ENCODE measurements at regions not wholly inside any gene's neighbourhood (a gene's known extent, or its start where the extent isn't known, plus 50 kb on each side); places are given as distances from the start of the nearest gene placed in this dataset.
"Not testable (repeated sequence)": the region's sequence is repeated elsewhere in the genome, so short reads cannot be mapped to it uniquely, and the experiment has no call there.

DNA sequence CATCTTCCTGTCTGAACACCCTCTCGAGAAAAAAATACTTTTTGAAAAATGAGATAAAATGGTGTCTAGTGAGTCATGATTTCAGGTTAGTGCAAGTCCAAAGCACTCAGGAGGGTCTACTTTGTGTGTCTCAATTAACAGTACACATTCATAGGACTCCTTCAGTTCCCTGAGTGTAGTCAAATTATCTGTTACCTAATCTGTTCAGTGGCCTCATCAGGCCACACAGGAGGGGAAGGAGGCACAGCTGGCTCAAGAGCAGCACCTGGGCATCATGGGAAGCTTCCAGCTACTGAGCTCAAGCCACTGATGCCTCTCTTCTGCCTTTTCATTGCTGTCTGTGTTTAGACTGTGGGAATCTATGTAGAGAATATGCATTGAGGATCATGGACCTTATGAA is 341.4 kb upstream of the SGO1 start:
- H3K4me1 Mint-ChIP-seq = no peaks in the 10 kb centered on the region
- H3K4me3 Mint-ChIP-seq = no peak overlapping the region
- H3K27me3 Mint-ChIP-seq = no peaks in the 10 kb centered on the region
- DNase-seq = no peak
- H3K36me3 Mint-ChIP-seq = no peaks in the 10 kb centered on the region
- no peak for ATAC-seq (replicated peaks)
- no peak overlapping the region for H3K27ac Mint-ChIP-seq
- H3K9me3 Mint-ChIP-seq = no peaks in the 10 kb centered on the region

DNA sequence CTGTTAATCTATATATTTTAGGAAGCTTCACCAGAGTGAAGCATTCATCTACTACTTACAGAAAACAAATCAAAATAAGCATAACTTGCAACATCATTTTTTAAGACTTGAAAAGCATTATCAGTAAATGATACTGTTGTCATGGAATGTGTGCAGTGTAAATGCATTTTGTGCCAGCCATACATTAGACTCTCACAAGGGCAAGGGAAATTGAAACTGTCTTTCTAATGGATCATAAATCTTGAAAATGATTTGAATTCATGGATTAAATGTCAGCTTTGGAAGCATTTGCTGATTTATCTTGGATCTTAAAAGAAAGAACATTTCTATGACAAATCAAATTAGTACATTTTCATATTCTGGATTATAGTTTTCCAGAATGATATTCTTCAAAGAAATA is 338.3 kb upstream of the SGO1 start:
- no peak for DNase-seq
- Mint-ChIP-seq H3K9me3 (peaks cover 8% of the 10 kb centered on the region in 2 donors), H3K27ac (no peak overlapping the region), H3K4me3 (no peak overlapping the region), H3K4me1 (no peaks in the 10 kb centered on the region), H3K36me3 (no peaks in the 10 kb centered on the region), H3K27me3 (no peaks in the 10 kb centered on the region)
- no peak for ATAC-seq (replicated peaks)

DNA sequence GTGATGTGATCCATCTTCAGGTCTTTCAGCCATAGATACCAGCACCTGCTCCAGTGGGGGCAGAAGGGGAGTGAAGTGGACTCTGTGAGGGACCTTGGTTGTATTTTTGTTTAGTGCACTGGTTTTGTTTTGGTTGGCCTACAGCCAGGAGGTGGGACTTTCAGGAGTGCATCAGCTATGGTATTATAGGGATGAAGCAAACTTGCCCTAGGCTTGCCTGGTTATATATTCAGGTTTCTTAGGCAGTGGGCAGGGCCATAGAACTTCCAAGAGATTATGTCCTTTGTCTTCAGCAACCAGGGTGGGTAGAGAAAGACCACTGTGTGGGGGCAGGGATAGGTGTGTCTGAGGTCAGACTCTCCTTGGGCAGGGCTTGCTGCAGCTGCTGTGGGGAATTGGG is 337.3 kb upstream of the SGO1 start:
- Mint-ChIP-seq H3K27me3 (no peaks in the 10 kb centered on the region), H3K9me3 (peaks cover 8% of the 10 kb centered on the region in 2 donors), H3K27ac (no peak overlapping the region), H3K4me1 (no peaks in the 10 kb centered on the region), H3K36me3 (no peaks in the 10 kb centered on the region), H3K4me3 (no peak overlapping the region)
- ATAC-seq (replicated peaks) (no peak), DNase-seq (no peak)

DNA sequence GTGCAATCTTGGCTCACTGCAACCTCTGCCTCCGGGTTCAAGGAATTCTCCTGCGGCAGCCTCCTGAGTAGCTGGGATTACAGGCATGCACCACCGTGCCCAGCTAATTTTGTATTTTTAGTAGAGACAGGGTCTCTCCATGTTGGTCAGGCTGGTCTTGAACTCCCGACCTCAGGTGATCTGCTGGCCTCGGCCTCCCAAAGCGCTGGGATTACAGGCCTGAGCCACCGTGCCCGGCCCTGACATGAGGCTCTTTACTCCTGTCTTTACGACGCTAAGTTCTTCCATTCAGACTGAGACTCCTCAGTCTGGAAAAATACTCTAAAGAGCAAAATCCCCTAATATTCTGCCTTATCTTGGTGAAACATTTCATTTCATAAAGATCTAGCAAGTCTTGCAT is 331.3 kb upstream of the SGO1 start:
- H3K36me3 Mint-ChIP-seq; DNase-seq; H3K4me1 Mint-ChIP-seq; H3K4me3 Mint-ChIP-seq; H3K9me3 Mint-ChIP-seq; H3K27ac Mint-ChIP-seq; H3K27me3 Mint-ChIP-seq; ATAC-seq (replicated peaks): not testable (repeated sequence)

DNA sequence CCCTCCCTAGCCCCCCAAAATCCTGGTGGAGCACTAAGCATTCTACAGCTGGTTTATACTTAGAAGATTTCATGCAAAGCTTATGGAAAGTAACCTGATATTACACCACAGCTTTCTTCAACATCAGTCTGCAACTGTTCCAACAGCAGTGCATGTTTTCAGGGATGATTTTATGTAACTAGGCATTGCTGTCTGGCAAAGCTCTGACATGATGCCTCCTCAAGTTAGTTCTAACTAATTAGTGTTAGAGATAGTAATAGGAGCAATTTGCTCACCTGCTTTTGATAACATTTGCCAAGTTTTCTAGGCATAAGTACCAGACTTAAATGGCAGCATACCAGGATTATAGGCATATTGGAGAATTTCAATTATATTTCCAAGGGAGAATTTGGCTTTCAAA is 330.3 kb upstream of the SGO1 start:
- Mint-ChIP-seq H3K27me3 (peaks cover 7 to 8% of the 10 kb centered on the region in 2 donors), H3K9me3 (peaks cover 13% of the 10 kb centered on the region in 2 donors), H3K4me1 (no peaks in the 10 kb centered on the region), H3K36me3 (peaks cover 0 to 5% of the 10 kb centered on the region in 2 donors), H3K4me3 (no peak overlapping the region), H3K27ac (no peak overlapping the region)
- ATAC-seq (replicated peaks) (no peak), DNase-seq (no peak)

DNA sequence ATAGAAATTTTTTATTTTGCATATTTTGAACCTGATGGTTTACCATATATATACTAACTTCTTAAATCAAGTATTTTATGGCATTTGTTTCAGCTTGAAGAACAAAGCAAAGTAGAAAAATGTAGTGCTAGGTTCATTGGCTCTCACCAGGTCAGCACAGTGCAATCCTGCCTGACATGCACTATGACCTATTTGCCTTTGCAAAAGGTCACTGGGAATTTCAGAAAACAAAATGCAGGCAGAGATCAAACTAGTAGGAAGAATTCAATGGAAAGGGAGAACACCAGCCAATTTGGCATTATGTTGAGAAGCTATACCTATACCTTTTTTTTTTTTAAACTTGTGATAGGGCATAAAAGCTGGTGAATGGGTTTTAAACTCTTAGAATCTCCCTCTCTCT is 329.8 kb upstream of the SGO1 start:
- H3K27me3 Mint-ChIP-seq = peaks cover 7 to 8% of the 10 kb centered on the region in 2 donors
- ATAC-seq (replicated peaks) (no peak), DNase-seq (no peak)
- H3K9me3 Mint-ChIP-seq = peaks cover 13% of the 10 kb centered on the region in 2 donors
- peaks cover 0 to 5% of the 10 kb centered on the region in 2 donors for H3K36me3 Mint-ChIP-seq
- no peaks in the 10 kb centered on the region for H3K4me1 Mint-ChIP-seq
- no peak overlapping the region for H3K4me3 Mint-ChIP-seq
- no peak overlapping the region for H3K27ac Mint-ChIP-seq

DNA sequence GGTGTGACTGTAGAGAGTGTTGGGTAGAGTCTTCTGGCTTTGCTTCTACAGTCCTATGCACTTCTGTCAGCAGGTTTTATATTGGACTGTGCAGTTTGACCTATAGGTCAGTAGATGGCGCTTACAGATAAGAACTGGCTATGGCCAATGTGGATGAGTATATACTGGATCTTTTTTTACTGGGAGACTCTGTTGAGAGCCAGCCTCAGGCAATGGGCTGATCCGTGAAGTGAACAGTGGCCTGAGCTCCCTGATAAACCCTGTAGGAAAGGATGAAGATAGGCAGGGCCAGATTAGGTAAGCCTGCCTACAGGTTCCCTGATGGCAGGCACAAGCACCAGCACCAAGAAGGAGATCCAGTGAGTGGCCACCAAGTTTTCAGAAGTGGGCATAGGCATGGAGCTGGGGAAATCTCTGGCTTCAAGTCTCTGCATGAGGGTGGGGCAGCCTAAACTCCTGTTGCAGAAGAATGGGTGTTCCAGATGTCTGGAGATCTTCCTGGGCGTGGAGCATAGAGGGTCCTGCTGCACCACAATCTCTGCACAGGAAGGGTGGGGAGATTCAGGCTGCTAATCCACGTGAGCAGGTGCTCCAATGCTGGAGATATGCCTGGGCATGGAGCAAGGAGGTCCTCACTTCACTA is 326.0 kb upstream of the SGO1 start:
- peak; percentile 1 for DNase-seq
- Mint-ChIP-seq H3K36me3 (peaks cover 0 to 5% of the 10 kb centered on the region in 2 donors), H3K4me3 (no peak overlapping the region), H3K27me3 (peaks cover 7 to 8% of the 10 kb centered on the region in 2 donors), H3K9me3 (peaks cover 10% of the 10 kb centered on the region in 2 donors), H3K27ac (no peak overlapping the region), H3K4me1 (no peaks in the 10 kb centered on the region)
- peak; percentile 68 to 76 for ATAC-seq (replicated peaks)

DNA sequence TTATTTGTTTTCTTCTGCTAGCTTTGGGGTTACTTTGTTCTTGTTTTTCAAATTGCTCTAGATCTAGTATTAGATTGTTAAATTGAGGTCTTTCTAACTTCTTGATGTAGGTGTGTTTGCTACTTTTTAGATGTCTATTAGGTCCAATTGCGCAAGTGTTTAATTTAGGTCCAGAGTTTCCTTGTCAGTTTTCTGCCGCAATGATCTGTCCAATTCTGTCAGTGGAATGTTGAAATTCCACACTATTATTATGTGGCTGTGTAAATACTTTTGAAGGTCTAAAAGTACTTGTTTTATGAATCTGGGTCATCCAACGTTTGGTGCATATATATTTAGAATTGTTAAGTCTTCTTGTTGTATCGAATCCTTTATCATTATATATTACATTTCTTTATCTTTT is 324.4 kb upstream of the SGO1 start:
- ATAC-seq (replicated peaks) = no peak
- H3K4me3 Mint-ChIP-seq = no peak overlapping the region
- no peaks in the 10 kb centered on the region for H3K4me1 Mint-ChIP-seq
- DNase-seq = no peak
- peaks cover 7 to 8% of the 10 kb centered on the region in 2 donors for H3K27me3 Mint-ChIP-seq
- H3K9me3 Mint-ChIP-seq = peaks cover 14 to 19% of the 10 kb centered on the region in 2 donors
- H3K27ac Mint-ChIP-seq = no peak overlapping the region
- H3K36me3 Mint-ChIP-seq = peaks cover 0 to 5% of the 10 kb centered on the region in 2 donors

DNA sequence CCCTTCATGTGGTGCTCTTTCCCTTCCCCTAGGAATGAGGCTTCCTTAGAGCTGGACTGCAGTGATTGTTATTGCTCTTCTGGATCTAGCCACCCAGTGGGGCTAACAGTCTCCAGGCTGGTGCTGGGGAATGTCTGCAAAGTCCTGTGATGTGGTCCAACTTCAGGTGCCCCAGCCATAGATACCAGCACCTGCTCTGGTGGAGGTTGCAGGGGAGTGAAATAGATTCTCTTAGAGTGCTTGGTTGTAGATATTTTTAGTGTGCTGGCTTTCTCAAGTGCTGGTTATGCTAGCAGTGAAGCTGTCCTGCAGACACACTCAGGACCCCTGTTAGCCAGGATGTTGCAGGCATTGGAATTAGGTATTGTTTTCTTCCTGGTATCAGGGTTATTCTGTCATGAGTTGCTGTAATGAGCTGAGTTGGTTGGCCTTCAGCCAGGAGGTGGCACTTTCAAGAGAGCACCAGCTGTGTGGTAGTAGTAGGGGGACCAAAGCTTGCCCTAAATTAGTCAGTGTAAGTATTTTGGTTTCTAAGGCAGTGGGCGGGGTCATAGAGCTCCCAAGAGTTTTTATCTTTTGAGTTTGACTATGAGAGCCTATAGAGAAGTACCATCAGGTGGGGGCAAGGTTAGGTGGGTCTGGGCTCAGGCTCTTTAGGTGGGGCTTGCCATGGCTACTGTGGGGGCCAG is 317.5 kb upstream of the SGO1 start:
- ATAC-seq (replicated peaks) (no peak), DNase-seq (no peak)
- H3K9me3 Mint-ChIP-seq = peaks cover 34 to 41% of the 10 kb centered on the region in 2 donors
- no peaks in the 10 kb centered on the region for H3K36me3 Mint-ChIP-seq
- no peaks in the 10 kb centered on the region for H3K4me1 Mint-ChIP-seq
- H3K27me3 Mint-ChIP-seq = no peaks in the 10 kb centered on the region
- H3K4me3 Mint-ChIP-seq = no peak overlapping the region
- H3K27ac Mint-ChIP-seq = no peak overlapping the region

DNA sequence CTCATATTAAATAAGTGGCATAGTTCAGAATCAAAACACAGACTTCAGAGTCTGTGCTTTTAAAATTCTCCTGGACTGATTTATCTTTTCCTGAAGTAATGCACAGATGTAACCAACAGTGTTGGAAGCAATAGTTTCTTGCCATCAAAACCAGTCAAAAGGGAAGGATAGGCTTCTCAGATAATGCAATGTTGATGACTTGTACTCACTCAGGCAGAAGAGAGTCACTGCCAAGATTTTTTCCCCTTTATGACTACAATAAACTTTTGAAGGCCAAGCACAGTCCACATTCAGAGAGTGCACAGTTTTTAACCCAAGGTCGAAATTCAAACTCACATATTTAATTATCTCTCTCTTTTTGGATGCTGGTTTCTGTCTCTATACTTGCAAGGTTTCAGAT is 305.0 kb upstream of the SGO1 start:
- Mint-ChIP-seq H3K4me1 (no peaks in the 10 kb centered on the region), H3K9me3 (peaks cover 6 to 19% of the 10 kb centered on the region in 2 donors), H3K36me3 (peaks cover 0 to 3% of the 10 kb centered on the region in 2 donors), H3K27me3 (no peaks in the 10 kb centered on the region), H3K27ac (no peak overlapping the region), H3K4me3 (no peak overlapping the region)
- no peak for ATAC-seq (replicated peaks)
- DNase-seq = no peak

DNA sequence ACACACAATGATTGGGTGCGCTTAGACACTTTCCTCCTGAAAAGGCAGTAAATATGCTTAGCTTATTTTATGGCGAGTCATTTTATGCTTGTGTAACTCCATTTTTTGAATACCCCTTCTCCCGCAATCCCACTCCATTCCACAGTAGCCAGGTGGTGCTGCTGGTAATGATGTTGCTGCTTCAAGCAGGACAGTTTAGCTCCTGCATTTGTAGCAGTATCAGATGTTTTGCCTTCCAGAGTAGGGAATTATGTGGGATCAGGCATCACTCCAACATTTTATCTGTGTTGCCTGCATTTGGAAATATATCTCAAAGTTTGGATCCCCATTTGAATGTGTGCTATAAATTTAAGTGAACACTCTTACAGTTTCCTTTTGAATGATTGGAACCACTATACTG is 302.1 kb upstream of the SGO1 start:
- DNase-seq = no peak
- no peak for ATAC-seq (replicated peaks)
- H3K27ac Mint-ChIP-seq = no peak overlapping the region
- H3K36me3 Mint-ChIP-seq = peaks cover 0 to under 1% of the 10 kb centered on the region in 2 donors
- H3K27me3 Mint-ChIP-seq = no peaks in the 10 kb centered on the region
- no peak overlapping the region for H3K4me3 Mint-ChIP-seq
- H3K4me1 Mint-ChIP-seq = no peaks in the 10 kb centered on the region
- H3K9me3 Mint-ChIP-seq = peaks cover 11 to 17% of the 10 kb centered on the region in 2 donors

DNA sequence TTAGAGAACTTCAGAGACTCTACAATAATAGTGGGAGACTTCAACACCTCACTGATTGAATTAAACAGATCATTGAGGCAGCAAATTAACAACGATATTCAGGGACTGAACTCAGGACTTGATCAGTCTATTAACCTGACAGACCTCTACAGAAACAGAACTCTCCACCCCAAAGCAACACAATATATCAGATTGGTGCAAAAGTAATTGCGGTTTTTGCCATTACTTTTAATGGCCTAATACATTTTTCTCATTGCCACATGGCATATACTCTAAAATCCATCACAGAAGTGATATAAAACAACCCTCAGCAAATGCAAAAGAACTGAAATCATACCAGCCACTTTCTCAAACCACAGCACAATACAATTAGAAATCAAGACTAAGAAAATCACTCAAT is 298.1 kb upstream of the SGO1 start:
- DNase-seq = no peak
- no peaks in the 10 kb centered on the region for H3K4me1 Mint-ChIP-seq
- H3K27ac Mint-ChIP-seq = no peak overlapping the region
- H3K36me3 Mint-ChIP-seq = peaks cover 0 to 5% of the 10 kb centered on the region in 2 donors
- ATAC-seq (replicated peaks) = no peak
- H3K4me3 Mint-ChIP-seq = no peak overlapping the region
- peaks cover 19 to 23% of the 10 kb centered on the region in 2 donors for H3K9me3 Mint-ChIP-seq
- H3K27me3 Mint-ChIP-seq = no peaks in the 10 kb centered on the region

DNA sequence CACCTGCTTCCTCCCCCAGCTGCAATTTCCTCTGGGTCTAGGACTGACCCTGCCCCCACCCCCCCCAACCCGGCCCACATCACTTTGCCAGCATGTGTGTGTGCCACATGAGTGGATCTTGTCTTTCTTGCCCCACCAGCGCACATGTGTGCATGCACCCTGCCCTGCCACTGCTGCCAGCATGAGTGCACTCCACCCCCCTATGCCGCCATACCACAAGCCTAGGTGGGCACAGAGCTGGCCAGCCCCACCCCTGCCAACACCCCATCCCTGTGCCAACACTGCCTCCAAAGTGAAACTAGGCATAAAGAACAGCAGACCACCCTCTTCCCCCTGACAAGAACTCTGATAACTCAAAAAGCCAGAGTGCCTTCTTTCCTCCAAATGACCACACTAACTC is 296.3 kb upstream of the SGO1 start:
- peaks cover 0 to 5% of the 10 kb centered on the region in 2 donors for H3K36me3 Mint-ChIP-seq
- no peak overlapping the region for H3K27ac Mint-ChIP-seq
- ATAC-seq (replicated peaks) (no peak), DNase-seq (no peak)
- peaks cover 19 to 23% of the 10 kb centered on the region in 2 donors for H3K9me3 Mint-ChIP-seq
- H3K4me3 Mint-ChIP-seq = no peak overlapping the region
- no peaks in the 10 kb centered on the region for H3K4me1 Mint-ChIP-seq
- no peaks in the 10 kb centered on the region for H3K27me3 Mint-ChIP-seq

DNA sequence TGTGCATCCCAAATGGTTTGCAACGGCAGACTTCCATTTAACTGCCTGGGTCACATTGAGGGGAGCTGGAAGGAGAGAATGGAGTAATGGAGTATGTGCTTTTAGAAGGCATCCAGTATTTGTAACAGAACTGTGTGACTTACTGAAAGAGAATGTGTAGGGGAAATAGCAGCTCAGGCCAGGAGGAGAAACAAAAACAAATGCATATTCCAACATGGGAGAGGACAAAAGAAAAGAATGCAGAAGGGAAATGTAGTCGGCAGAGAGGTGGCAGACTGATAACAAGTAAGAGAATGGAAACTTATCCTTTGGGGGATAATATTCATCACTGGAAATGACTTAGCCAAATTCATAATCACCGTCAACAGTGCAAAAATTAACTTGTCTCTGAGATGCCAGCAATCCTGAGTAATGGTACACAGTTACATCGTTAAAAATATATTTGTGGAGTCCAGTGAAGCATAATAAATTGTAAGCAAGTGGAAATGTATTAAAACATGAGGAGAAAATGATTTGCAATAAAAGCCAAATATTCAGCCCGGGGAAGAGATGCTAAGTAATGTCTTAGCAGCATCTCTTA is 294.9 kb upstream of the SGO1 start:
- H3K36me3 Mint-ChIP-seq = peaks cover 1 to 5% of the 10 kb centered on the region in 2 donors
- no peak overlapping the region for H3K4me3 Mint-ChIP-seq
- H3K27ac Mint-ChIP-seq = no peak overlapping the region
- peaks cover 17 to 19% of the 10 kb centered on the region in 2 donors for H3K9me3 Mint-ChIP-seq
- ATAC-seq (replicated peaks) = no peak
- H3K4me1 Mint-ChIP-seq = no peaks in the 10 kb centered on the region
- no peaks in the 10 kb centered on the region for H3K27me3 Mint-ChIP-seq
- DNase-seq = no peak

DNA sequence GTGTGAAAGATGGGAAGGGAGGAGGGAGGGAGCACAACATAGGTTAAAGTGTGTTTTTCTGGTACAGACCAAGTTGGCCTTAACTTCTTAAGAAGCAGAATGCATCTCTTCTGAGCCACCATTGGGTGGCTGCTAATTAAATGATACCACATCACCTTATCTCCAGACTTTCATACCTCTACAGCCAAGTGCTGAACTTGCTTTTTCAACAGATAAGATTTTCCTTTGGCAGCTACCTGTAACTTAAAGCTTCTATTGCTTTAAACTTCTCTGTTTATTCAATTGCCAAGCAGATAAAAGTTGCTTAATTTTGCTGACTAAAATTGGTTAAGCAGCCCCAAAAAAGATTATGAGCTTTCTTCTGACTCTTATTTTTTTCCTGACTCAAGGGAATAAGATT is 292.4 kb upstream of the SGO1 start:
- no peak for ATAC-seq (replicated peaks)
- peaks cover 10% of the 10 kb centered on the region in 2 donors for H3K9me3 Mint-ChIP-seq
- H3K4me3 Mint-ChIP-seq = no peak overlapping the region
- H3K4me1 Mint-ChIP-seq = no peaks in the 10 kb centered on the region
- peaks cover 1 to 5% of the 10 kb centered on the region in 2 donors for H3K36me3 Mint-ChIP-seq
- H3K27me3 Mint-ChIP-seq = no peaks in the 10 kb centered on the region
- DNase-seq = no peak
- no peak overlapping the region for H3K27ac Mint-ChIP-seq

Data from stimulated activated naive B cell treated with anti-CD40 and anti-IgM and Interleukin-4, amounts not matched to agents 10 μg/mL and 1 μg/mL and 100 μg/mL, for 72 hours (primary cell).